SW 1271 (cell line): ENCODE measurements at regions not wholly inside any gene's neighbourhood (a gene's known extent, or its start where the extent isn't known, plus 50 kb on each side); places are given as distances from the start of the nearest gene placed in this dataset.

Experiments used
- DNase-seq, 2 experiments: peaks; one replicate each; lab custom pipeline; 2025; lab: John Stamatoyannopoulos, UW

GRCh38 chr9:104448036-104448435 lies 56.0 kb upstream of the OR13F1 start:
- no peak for DNase-seq
